ENCODE measurements at regions not wholly inside any gene's neighbourhood (a gene's known extent, or its start where the extent isn't known, plus 50 kb on each side); places are given as distances from the start of the nearest gene placed in this dataset.

GRCh38 chr9:100914266-100914665 is 114.3 kb upstream of the PLPPR1 start:
- ATAC-seq, result no peak
- DNase-seq, result no peak
- intact Hi-C loops (cut with DNase I), result no loop called here

- ATAC-seq (no peak), DNase-seq (no peak)
- intact Hi-C loops (cut with DNase I), result no loop called here
Observed at GRCh38 chr9:100919506-100919905, 109.0 kb upstream of the PLPPR1 start.

GRCh38 chr9:100926366-100926765 is 102.2 kb upstream of the PLPPR1 start:
- intact Hi-C loops (cut with DNase I), result no loop called here
- ATAC-seq, result no peak

GRCh38 chr9:100927763-100928162 is 100.8 kb upstream of the PLPPR1 start:
- intact Hi-C loops (cut with DNase I), result no loop called here
- ATAC-seq, result no peak
- no peak for DNase-seq

More at GRCh38 chr9:100926366-100926765, 102.2 kb upstream of the PLPPR1 start:
- no peak for DNase-seq

GRCh38 chr9:100933656-100934055 is 94.9 kb upstream of the PLPPR1 start:
- intact Hi-C loops (cut with DNase I), result no loop called here
- no peak for ATAC-seq
- no peak for DNase-seq

GRCh38 chr9:100937382-100937781 is 91.1 kb upstream of the PLPPR1 start:
- DNase-seq (no peak), ATAC-seq (no peak)
- intact Hi-C loops (cut with DNase I), result no loop called here

- no peak for DNase-seq
- no peak for ATAC-seq
- intact Hi-C loops (cut with DNase I), result no loop called here
Observed at GRCh38 chr9:100938507-100938906, 90.0 kb upstream of the PLPPR1 start.

- ATAC-seq, result no peak
- intact Hi-C loops (cut with DNase I), result no loop called here
- DNase-seq, result no peak
Observed at GRCh38 chr9:100939636-100940035, 88.9 kb upstream of the PLPPR1 start.

GRCh38 chr9:100959226-100959625 is 69.3 kb upstream of the PLPPR1 start:
- intact Hi-C loops (cut with DNase I), result loop anchor here in 1 of 2 donors (10.0 kb wide), 1 partner anchor 56 kb away; no protein-coding TSS in a partner anchor
- DNase-seq (no peak), ATAC-seq (no peak)
